DMS79 treated with DMSO at 0.1 percent for 48 hours (cell line): ENCODE measurements at regions not wholly inside any gene's neighbourhood (a gene's known extent, or its start where the extent isn't known, plus 50 kb on each side); places are given as distances from the start of the nearest gene placed in this dataset.
"Not testable (repeated sequence)": the region's sequence is repeated elsewhere in the genome, so short reads cannot be mapped to it uniquely, and the experiment has no call there.

Experiments used
- DNase-seq: peaks from one replicate; lab custom pipeline; 2025; lab: John Stamatoyannopoulos, UW

DNA sequence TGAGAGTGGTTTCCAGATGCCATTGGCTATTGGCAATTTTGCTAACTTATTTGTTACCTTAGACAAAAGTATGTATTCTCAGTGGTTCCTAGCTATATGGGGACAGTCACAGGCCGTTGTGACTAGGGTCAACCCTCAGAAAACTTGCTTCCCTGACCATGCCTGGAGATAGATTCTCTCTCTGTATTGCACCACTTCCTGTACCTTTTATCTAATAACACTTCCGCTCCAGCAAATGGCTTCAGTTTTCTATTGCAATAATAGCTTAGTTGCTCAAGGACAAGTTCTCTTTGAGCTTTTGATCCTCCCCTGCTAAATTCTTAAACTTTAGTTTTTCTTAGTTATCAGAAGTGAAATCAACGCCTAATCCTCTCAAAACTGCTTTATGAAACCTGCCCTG lies 338.0 kb downstream of the RMST start:
- DNase-seq, result no peak

DNA sequence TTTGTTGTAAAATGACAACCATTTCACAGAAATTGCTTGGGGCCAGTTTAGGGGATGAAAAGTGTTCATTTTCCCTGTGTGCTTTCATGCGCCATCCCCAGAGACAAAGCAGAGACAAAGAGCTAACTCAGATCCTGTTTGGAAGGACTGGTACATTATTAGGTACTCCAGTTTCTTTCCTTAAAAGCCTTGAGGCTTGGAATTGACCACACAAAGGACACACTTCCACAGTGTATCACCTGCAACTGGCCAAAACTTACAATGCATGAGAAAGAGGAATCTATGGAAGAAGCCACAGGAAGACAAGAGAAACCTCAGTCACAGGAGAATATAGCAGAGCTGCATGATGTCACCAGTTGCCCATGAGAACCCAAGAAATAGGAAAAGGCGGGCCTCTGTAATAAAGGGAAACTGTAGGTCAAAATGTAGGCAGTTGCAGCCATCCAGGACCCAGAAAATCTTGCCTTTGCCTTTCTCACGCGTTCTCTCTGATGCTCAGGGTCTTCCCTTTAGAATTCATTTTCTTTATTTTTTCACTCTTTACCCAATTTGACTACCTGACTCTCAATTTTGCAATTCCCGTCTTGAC lies 339.0 kb downstream of the RMST start:
- no peak for DNase-seq

DNA sequence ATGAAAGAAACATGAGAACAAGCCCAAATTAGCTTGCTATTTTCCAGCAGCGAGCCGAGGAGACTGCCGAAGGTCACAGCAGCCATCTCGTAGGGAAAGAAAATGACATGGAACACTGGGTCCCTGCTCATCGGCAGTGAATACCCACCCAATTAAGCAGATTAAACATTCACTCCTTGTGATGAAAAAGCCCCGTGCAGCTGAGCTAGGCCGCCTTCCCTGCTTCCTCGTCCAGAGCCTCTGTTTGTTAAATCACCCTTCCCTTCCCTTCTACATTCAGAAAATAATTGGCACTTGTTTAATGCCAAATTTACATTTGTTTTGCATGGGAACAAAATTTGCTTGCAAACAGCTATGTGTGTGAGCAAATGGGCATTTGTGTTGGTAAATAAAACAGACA lies 342.5 kb downstream of the RMST start:
- DNase-seq, result no peak

DNA sequence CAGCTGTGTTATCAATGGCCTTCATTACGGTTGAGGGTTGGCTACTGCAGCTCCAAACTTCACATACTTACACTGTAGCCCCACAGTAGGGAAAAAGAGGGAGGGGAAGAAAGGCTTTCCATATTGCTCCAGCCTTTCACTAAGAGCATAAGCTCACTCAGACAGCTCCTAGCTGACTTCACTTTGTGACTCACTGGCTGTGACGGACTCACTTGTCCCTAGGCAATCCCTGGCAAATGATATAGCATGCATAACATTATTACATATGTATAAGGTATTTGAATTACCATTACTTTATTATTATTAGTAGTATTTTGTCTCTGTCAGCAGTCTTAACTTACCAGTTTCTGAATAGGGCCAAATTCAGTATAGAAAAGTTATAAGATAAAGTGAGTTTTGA lies 350.7 kb downstream of the RMST start:
- DNase-seq, result no peak

DNA sequence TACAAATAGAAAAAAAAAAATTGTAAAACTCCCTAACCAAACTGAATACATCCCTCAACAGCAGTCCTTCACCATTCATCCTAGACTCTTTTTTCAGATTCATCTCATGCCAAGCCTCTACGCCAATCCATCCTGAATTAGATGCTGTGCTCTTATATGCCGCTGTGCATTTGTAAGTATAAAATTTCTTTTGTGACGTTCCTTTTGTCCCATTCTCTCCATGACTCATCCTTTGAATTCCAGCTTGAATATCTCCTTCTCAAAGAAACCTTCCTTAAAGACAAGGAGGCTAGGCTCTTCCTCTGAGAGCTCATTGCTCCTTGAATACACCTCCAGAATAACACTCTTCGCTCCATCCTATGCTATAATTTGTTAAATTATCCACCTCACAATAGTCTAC lies 359.2 kb downstream of the RMST start:
- no peak for DNase-seq

DNA sequence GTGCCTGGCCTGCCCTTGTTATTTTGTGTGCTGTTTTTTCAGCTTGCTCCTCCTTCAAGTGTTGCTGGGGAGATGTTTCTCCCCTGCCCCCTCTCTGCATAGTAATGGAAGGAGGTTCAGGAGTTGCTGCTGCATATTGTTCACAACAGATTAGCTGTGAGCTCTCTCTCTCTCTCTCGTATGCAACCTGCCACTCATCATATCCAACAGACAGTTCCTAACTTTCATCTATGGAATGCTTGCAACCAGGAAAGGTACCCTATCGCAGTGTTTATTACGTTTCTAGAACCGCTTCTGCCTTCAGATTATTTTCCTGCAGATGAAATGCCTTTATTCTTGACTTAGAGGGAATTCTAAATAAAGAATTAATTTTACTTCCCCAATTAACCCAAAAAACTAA lies 372.9 kb downstream of the RMST start:
- DNase-seq, result no peak

DNA sequence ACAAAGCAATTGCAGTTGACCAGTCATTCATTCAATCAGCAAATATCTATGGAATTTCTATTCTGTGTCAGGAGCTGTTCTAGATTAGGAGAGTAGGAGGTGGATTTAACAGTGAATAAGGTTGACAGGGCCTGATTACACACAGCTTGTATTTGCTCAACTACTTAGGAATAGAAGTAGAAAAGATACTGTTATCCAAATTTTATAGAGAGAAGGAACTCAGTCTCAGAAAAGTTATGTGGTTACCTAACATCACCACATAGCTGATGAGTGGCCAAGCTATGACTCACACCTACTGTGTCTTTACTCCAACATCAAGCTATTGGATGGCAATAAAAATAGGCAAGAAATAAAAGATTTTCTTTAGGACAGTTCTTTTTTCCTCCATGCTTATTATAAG lies 374.8 kb downstream of the RMST start:
- DNase-seq, result no peak

DNA sequence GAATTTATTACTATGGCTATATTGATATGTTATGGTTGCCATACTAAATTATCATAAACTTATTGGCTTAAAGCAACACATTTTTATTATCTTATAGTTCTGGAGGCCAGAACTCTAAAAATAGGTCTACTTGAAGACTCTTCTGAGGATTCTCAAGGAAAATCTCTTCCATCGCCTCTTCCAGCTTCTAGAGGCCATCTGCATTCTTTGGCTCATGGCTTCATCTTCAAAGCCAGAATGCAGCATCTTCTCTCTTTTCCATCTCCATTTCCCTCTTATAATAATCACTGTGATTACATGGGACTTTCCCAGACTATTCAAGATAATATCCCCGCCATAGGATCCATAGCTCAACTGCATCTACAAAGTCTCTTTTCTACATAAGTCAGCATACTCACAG lies 385.4 kb downstream of the RMST start:
- DNase-seq, result no peak

DNA sequence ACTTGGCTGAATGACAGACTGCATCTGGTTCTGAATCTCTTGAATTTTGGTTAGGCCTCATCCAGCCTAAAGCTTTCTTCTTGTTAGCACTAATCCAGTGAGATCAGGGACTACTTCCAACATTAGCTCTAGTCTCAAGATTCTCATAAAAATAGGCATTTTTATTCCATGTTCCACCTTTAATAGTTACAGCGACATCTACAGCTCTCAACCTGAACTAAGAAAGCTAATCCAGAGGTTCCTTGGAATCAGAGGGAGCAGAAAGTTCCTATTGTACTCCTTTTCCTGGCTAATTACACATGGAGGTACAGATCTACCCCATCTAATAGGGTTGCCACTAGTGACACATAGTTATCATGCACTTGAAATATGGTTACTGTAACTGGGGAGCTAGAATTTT lies 391.9 kb downstream of the RMST start:
- no peak for DNase-seq

DNA sequence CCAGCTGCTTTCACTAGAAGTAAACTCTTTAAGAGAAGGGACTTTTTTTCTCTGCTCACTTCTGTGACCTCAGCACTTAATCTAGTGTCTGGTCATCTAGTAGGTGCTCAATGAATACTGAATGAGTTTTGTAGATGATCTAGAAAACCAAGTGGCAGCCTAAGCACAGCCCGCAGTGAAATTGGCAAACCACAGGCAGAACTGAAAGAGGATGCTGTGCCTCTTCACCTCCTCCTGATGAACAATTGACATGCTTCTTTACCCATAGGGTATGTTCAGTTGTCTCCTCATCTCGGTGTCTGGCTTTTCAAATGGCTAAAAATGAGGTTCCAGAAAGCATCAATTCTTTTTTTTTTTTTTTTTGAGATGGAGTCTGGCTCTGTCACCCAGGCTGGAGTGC lies 399.5 kb downstream of the RMST start:
- DNase-seq, result no peak

DNA sequence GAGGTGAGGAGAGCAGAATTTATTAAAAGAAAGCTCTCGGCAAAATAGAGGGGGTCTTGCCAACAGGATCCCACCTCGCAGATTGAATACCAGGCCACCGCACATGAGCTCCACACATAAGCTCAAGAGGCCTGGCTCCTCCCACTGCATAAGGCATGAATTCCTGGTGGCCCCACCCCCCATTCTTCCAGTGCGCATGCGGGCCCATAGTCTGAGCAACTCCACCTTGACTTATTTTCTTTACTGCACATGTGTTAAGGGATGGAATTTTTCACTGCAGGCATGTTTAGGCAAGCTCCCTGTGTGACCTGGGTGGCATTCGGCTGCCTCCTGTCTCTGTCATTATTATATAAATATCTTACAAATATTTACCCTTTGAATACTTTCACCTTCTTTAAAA lies 412.5 kb downstream of the RMST start:
- DNase-seq, result no peak

DNA sequence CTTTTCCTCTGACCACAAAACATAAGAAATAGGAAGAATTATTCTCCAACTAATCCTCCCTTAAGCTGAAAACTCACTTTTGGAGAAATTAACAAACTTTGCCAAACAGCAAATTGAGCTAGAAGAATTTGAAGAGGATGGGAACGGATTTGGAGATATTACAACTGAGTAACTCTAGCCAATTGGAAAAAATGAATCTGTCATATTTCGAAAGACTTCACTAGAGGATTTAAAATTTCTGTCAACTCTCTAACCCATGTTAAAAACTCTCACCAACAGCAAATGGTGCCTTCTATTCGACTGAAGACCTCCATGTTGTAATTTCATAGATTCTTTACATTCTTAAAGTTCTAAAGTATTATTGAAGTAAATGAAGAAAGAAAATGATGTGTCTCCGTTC lies 414.2 kb downstream of the RMST start:
- no peak for DNase-seq

DNA sequence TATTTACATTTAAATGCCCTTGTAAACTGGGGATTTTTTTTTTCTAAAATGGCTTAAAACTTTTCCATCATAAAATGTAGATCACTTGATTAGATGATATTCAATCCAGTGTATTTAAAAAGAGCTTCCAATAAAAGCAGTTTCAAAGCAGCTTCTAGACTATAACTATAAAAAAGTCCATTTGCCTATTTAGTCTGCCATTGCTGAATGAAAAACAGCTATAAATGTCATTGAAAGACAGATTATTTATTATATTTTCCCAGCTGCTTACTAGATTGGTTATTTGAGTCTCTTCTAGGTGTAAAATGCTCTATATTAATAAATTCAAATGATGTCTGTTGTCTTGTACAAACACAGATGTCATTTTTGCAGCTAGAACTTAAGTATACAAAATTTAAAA lies 414.8 kb downstream of the RMST start:
- DNase-seq, result no peak

DNA sequence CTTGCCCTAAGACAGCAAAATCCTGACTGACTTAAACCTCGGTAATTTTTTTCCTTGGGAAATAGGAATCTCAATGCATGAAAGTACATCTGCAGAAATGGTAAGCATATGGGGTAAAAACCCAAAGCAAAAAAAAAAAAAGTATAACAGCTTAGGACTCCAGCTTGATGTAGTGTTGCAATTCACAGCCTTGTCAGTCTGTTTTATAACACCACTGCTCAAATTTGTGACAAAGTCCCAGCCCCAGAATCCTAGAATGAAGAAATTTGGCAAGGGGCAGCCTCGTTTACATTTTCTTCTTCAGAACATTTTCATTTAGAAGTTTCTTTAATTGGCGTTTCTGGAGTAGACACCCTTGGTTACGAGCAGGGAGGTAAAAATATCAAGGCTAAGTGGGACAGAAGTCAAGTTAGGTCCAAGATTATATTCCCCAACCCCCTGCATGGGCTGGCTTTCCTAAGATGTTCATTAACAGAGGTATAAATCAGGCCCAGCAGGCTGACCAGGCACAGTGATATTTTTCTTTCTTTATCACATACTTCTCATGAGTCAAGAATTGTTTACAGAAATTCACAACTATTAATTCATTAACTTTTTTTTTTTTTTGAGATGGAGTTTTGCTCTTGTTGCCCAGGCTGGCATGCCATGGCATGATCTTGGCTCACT lies 424.0 kb downstream of the RMST start:
- no peak for DNase-seq

DNA sequence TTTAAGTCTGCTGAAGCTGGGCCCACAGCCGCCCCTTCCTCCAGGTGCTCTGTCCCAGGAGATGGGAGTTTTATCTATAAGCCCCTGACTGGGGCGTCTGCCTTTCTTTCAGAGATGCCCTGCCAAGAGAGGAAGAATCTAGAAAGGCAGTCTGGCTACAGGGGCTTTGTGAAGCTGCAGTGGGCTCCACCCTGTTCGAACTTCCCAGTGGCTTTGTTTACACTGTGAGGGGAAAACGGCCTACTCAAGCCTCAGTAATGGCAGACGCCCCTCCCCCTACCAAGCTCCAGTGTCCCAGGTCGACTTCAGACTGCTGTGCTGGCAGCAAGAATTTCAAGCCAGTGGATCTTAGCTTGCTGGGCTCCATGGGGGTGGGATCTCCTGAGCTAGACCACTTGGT lies 435.3 kb downstream of the RMST start:
- DNase-seq, result not testable (repeated sequence)

DNA sequence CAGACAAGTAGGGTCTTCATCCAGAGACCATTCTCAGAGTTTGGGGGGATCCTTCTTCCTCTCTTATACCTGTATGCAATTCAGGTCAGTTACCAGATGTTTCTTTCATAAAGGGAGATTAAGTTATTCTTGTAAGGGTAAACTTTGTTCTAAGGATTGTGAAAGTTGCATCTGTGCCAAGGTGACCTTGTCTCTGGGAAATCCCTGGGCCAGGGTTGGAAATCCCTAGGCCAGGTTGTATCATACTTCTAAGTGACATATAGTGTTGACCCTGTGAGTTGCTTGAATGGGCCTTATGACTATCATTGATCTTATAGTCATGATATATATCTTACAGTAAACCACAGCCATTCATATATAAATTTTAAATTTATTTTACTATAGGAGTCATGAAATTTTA lies 436.9 kb downstream of the RMST start:
- no peak for DNase-seq

DNA sequence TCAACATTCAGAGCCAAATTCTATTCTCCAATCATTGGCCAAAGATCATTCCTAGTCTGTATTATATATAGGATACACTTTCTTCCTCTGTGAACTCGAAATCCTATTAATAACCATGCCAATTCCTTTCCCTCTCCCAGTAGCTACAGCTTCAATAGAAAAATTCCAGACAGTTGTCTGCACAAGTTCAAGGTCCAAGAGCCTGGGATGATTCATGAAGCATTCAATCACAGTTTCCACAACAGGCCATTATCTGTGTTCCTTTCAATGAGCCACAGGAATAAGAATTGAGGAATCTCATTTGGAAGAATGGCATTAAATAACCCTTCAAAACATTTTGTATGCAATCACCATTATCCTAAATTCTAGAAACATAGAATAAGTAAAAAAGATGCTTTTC lies 437.4 kb downstream of the RMST start:
- DNase-seq, result no peak

DNA sequence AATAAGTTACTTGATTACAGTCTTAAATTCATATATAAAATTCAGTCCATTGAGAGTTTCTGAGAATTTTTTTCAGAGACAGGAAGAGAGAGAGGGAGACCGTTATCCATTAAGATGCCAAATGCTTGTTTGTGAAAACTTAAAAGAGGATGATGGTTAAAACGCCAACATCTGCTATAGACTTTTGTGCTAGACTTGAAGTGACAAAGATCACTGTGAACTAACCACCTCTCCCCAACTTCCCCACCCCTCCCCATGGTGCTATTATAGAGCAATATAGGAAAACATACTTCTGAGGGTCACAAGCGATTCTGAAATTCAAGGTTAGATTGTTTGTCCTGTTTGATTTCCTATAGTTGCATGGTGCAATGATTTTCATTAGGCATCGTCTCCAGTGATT lies 440.8 kb downstream of the RMST start:
- DNase-seq, result no peak

DNA sequence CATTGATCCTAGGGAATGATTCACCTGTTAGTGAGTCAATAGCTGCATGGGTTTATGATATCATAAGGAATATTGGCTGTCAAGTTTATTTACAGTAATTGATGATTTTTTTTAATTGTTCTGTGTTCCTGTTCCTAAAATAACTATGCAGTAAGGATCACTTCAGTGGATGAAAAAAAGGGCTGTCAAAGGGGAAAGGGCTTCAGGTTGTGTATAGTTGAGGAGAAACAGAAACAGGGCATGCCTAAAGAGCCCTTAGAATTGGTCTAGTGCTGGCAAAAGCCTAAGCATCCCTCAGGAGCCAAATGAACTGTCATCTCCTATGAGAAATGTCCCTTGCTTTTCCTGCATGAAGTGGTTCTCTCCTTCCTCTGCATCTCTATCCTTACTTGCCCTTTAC lies 444.9 kb downstream of the RMST start:
- DNase-seq, result no peak

DNA sequence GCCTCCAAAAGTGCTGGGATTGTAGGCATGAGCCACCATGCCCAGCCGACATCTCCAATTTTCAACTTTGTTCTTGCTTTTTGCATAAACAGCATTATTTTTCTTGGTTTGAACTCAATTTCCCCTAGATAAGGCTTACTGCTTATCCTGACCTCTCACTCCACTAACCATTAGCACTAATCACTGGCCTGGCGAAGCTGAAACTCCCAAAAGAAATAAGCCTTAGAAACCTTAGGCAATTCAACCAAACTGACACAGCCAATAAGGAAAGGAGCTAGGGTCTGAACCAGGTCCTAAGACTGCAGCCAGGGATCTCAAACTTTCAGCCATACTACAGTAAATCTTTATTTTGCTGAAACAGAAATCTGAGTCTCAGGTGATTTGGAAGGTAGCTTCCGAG lies 448.0 kb downstream of the RMST start:
- no peak for DNase-seq

DNA sequence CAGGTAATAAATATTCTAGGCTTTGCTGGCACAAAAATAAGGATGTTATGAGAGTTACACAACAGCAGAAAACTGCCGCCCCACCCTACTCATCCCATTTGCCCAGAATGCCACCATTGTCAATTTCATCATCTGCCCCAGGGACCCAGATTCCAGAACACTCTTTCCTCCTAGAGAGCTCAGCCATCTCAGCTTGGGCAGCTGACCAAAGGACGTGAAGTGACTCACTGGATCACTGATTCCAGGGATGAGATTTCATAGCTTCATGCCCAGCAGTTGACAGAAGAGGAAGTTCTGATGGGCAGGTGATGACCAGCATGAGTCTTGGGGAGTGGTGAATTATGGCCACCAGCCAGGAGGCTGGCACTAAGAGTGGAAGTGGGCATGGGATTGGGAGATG lies 450.3 kb downstream of the RMST start:
- no peak for DNase-seq

DNA sequence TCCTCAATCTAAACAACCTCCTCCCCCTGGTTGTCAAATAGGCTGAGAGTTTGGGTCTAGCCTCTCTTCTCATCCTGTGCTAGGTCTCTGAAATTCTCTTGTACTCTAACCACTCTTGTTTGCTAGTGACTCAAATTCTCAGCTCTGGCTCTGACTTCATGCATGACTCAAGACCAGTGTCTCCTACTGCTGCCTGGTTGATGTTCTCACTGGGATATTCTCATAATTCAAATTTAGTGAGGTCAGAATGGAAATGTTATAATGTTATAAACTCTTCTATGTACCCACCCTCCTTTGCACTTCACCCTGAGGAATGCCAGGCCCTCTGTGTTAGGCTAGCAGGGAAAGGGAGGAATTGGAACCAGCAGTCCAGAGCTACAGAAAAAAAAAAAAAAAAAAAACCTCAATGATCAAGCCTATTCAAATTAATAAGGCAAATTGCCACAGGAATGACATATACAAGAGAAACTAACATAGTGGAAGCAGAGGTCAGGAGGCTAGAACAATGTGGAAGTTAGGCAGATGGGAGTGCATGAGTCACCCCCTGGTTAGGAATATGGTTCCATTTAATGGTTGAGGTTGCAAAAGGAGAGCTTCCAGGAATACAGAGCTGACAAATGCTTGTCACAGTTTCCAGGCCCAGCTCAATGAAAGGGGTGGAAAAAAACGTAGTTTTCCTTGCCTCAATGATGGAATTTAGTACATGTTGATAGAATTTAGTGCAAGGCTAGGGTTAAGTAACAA lies 459.5 kb downstream of the RMST start:
- no peak for DNase-seq

DNA sequence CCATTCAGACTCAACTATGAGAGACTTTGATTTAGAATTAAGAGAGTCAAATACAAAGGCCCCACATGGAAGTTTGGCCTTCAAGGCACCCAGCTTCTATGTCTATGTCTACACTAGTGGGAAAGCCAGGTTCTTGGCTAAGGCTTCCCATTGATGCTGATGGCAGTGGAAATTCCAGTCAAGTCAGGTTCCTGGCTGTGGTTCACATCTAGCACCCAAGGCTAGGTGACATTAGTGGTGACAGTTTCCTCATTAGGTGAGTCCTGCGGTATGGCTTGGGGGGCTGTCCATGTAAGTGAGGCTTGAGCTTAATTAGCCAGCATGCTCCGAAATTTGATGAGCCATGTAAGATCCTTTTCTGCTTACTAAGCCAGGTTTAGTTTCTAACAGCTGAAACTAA lies 460.9 kb downstream of the RMST start:
- no peak for DNase-seq

DNA sequence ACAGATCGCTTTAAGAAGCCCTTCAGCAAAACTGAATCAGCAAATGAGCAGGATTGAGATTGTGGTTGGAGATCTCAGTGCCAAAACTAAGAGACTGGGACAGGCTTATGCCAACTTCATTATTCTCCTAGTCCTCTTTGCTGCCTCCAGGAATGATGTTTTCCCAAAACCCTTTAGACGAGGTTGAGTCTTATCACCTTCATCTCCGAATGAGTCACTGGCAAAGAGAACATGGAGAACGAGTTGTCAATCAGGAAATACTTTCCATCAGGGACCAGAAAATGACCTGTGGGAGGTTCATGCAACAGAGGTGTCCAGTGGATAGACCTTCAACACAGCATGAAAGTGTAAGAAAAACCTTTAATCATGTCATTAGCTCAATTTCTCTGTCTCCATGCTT lies 461.5 kb downstream of the RMST start:
- no peak for DNase-seq
